Ishikawa (cell line): ENCODE measurements at regions not wholly inside any gene's neighbourhood (a gene's known extent, or its start where the extent isn't known, plus 50 kb on each side); places are given as distances from the start of the nearest gene placed in this dataset.

Experiments
- CREB1 ChIP-seq: IDR thresholded peaks from 2 replicates; pipeline ENCODE4 v1.6.1; 2012; ENCODE audit warnings: low read depth
- YY1 ChIP-seq: IDR thresholded peaks from 2 replicates; pipeline ENCODE4 v1.6.1; 2012; ENCODE audit warnings: low read depth

GRCh38 chr9:80385246-80385645 lies 813.5 kb downstream of the TLE4 start:
- TF ChIP-seq YY1 (no peak), CREB1 (no peak)
